ENCODE measurements at regions not wholly inside any gene's neighbourhood (a gene's known extent, or its start where the extent isn't known, plus 50 kb on each side); places are given as distances from the start of the nearest gene placed in this dataset.
"Not testable (repeated sequence)": the region's sequence is repeated elsewhere in the genome, so short reads cannot be mapped to it uniquely, and the experiment has no call there.

DNA sequence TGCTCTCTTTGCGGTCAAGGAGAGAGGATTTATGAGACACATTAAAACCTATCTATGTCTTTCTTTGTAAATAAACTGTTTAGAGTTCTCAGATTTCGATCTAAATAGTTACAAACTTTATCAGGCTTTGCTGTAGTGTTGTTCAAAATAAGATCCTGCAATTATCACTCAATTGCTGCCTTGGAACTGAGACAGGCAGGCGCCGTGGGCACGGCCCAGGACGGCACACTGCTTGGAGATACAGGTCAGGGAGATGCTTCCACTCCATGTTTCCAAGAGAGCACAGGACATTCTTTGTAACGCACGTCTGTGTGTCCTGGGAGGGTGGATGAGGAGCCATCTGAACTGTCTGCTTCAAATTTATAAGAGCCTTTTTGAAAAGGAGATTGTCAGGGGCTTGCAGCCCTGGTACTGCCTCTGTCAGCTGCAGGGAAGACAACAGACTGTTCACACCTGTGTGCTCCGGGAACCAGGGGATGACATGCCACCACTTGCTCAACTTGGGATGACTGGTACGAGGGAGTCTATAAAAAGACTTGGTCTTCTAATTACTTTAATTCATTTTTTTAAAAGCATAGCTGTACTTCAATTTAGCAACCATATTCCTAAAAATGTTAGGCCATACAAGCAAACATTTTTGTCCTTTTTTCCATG, 472.9 kb upstream of the RUNX1 start:
- FAIRE-seq, result no peak
- no peak for DNase-seq (ENCODE audit: extremely low spot score, insufficient read length, low read depth)

DNA sequence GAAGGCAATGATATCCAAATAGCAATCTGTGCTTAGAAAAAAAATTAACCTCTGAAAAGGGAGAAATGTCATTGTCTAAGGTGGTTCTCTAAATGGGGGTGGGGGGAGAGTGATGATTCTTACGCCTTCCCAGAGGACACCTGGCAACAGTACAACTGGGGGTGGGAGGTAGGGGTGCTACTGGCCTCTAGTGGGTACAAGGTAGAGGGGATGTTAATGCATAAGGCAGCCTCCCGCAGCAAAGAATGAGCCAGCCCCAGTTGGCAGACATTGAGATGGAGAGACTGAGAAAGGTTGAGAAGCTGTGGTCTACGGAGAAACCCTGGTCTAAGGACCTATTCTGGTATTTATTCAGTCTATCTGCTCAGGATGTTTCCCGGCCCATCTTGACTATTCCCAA, 472.2 kb upstream of the RUNX1 start:
- no peak for FAIRE-seq
- no peak for DNase-seq (ENCODE audit: extremely low spot score, insufficient read length, low read depth)

DNA sequence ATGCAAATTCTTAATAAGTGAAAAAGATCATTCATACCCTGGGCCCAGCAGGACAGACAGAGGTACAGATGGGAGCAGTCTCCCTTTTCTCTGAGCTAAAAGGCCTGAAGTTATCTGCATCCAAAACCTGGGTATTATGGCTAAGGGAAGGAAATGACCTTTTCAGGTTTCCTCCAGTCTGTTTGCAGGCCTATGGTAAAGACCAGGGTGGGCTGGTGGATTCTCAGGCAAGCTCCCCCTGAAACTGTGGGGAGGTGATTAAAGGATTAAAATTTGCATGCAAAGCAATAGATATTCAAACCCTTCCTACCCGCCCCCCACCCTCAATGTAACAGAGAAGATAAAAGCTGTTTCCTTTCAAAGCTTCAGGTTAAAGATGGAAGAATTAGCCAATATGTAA, 471.8 kb upstream of the RUNX1 start:
- no peak for DNase-seq (ENCODE audit: extremely low spot score, insufficient read length, low read depth)
- no peak for FAIRE-seq

DNA sequence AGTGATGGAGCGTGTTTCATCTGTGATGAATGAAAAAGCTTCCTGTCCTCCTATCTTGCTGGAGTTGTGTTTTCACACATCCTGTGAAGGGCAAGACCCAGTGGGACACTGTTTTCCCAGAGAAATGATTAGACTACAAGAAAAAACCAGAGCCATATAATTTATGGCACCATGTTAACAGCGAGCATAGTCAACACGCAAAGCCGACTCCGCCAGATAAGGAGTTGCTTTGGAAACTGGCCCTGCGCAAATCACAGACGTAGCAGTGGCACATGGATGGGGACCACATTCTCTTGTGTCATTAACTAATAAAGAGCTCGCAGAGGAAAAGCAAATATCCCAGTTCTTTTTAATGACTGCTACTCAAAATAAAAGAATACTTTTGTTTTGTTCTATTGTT, 471.2 kb upstream of the RUNX1 start:
- no peak for DNase-seq (ENCODE audit: extremely low spot score, insufficient read length, low read depth)

DNA sequence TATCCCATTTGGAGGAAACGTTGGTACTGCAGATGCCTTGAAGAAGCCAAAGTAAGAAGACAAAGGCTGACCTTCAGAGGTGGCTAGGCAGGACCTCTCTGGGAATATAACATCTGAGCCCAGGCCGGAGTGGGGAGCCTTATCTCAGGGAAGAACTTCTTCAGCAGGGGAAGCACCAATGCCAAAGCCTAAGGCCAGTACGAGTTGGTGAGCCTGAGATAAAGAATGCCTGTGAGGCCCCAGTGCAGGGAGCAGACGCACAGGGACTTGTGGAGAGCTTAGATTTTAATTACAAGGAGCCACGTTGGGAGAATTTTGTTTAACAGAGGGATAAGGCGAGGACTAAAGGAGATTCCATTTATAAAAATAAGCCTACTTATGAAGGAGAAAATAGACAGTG, 468.8 kb upstream of the RUNX1 start:
- FAIRE-seq, result no peak
- no peak for DNase-seq (ENCODE audit: extremely low spot score, insufficient read length, low read depth)

More for the DNA sequence above, 471.2 kb upstream of the RUNX1 start:
- no peak for FAIRE-seq

DNA sequence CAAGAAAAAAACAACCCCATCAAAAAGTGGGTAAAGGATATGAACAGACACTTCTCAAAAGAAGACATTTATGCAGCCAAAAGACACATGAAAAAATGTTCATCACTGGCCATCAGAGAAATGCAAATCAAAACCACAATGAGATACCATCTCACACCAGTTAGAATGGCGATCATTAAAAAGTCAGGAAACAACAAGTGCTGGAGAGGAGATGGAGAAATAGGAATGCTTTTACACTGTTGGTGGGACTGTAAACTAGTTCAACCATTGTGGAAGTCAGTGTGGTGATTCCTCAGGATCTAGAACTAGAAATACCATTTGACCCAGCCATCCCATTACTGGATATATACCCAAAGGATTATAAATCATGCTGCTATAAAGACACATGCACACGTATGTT, 467.2 kb upstream of the RUNX1 start:
- DNase-seq (ENCODE audit: extremely low spot score, insufficient read length, low read depth); FAIRE-seq: not testable (repeated sequence)

DNA sequence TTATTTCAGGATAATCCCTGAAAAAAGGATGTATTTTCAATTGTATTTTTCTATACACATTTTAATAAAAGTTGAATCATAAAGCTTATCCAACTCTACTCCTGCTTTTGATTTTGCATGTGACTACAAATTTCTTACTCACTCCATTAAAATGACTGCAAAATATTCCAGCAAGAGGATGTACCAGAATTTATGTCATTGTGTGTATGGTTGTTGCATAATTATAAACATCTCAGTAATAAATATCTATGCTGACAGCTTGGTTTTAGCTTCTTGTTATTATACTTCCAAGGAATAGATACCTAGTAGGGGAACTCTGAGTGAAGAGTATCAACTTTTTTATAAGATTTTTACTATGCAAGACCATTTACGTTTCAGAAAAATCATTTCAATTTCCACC, 463.2 kb upstream of the RUNX1 start:
- no peak for DNase-seq (ENCODE audit: extremely low spot score, insufficient read length, low read depth)
- no peak for FAIRE-seq

DNA sequence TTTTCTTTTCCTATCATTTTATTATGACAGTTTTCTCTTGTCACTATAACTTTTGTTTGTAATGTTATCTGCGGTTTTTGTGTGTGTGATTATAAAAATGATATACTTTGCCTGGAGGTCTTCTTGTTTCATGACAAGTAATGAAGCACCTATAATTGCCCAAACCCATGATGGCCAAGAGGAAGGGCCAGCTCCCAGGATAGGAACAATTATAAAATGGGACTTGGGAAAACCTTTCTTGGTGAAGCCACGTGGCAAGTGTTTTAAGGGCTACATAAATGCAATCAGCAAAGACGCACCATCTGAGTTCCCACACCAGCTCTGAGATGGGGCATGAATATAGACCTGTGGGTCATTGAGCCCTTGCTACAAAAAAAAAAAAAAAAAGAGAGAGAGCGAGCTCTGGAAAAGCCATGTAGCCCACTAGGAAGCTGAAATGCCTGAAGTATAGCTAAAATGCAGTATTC, 462.6 kb upstream of the RUNX1 start:
- DNase-seq (ENCODE audit: extremely low spot score, insufficient read length, low read depth) (no peak), FAIRE-seq (no peak)

DNA sequence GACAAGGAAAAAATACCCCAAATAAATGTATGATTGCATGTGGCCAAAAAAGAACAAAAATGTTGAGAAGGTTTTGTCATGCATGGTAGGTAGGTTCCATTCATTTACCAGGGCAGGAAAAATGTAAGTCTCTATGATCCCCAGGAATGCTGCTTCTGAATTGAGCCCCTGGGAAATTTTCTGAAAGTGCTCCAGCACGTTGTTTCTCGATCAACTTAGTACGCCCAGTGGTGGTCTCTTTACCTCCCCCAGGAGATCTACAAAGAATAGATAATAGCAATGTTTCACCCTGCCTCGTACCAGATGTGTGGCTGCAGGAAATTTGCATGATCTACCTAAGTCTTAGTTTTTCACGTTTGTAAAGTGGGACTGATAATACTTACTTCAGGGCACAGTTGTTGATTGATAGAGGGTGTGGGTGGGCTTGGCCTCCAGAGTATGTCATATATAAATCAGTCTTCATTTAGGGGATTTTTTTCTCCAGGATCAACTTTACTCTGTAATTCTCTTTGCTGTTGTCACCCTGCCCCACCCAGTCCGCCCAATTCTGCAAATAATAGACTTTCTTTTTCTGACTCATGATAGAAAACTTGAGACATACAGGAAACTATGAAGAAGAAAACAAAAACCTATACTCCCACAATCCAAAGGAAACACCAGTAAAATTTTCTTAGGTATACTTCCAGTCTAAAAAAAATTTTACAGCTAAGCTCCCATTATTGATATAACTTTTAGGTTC, 462.0 kb upstream of the RUNX1 start:
- no peak for DNase-seq (ENCODE audit: extremely low spot score, insufficient read length, low read depth)
- FAIRE-seq, result no peak

DNA sequence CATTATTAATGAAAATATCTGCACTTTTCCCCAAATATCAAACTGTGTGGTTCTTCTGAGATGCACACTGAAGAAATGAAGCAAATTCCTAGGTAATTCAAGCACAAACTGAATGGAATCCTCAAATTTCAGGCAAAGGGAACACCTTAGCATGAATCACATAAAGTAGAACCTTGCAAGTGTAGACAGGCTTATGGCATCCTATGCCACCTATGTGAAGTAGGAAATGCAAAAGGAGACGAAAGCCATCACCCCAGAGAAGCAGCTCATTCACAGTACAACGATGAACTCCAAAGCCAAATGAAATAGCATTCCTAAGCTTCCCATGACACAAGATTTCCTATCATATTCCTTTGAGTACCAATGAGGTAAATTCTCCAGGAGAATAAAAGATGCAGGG, 461.2 kb upstream of the RUNX1 start:
- no peak for FAIRE-seq
- DNase-seq (ENCODE audit: extremely low spot score, insufficient read length, low read depth), result no peak

DNA sequence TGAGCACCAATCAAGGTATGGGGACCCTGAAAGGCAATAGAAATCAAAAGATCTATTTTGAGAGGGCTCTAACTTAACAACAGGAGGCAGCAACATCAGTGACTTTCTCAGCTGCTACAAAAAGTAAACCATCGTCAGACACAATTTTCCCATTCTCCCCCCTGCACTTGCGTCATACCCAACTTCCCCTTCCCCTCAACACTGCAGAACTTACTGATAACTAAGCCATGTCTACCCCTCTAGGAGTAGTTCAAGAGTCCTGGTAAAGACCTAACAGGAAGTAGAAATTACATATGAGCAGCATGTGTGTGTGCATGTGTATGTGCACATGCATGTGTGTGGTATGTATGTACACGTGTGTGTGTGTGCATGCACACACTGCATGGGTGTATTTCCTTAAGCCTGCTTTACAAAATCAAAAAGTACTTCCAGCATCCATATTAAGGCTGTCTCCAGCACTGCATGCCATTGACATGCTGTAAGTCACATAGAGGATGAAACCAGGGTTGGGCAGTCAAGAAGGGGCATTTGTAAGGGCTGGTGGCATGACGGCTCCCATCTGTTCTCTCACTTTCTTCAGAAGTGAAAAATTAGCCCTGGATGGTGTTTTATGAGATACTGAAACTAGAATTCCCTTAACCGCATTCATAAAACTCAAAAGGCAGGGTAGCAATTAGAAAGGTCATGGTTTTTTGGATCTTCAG, 460.1 kb upstream of the RUNX1 start:
- no peak for DNase-seq (ENCODE audit: extremely low spot score, insufficient read length, low read depth)
- FAIRE-seq, result no peak

DNA sequence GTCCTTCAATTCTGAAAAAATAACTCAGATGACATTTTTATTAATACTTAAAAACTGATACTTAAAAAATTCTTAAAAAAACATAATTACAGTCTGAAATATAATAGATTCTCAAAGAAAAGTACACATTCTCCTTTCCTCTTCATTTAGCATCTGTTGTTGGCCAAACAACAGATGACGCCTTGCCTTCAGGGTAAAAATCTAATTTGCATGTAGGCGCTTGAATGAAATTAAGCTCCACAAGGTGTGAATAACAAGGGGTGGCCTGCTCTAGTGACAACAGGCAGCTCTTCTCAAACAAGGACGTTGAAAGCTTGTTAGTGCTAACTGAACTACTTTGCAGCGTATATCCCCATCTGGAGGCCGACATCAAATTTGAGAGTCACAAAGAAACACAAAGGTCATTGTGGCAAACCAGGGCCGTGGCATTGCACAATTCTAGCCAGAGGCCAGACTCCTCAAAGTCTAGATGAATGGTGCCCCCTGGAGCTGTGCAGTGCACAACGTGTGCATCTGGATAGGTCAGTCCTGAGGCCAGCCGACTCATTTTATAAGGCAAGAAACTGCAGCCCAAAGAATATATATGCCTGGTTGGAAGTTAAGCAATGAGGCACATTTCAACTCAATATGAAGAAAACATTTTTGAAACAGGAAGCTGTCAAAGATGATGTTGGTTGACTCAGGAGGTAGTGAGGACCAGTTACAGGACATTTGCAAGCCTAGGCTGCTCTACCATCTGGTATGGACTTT, 459.2 kb upstream of the RUNX1 start:
- no peak for DNase-seq (ENCODE audit: extremely low spot score, insufficient read length, low read depth)
- FAIRE-seq, result no peak

DNA sequence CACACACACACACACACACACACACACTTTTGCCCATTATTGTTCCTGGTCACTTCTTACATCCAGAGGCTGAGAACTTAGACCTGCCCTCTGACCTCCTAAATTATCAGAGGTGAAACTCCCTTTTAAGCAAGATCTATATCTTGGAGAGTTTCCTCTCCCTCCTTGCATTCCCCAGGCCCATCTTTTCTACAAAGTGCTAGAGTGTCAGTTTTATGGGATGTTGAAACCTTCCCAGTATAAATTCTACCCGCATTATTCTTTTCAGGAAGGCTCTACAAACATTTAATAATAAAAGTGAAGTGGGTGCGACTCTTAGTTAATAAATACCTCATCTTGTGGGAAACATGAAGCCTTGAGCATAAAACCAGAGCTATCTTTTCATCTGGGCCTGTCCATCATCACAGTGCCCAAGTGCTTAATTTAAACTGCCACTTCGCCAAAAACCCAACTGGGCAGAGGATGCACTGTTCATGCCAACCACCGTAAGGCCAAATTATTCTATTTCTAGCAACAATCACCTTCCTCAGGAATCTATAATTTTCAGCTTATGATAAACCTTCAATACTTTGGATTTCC, 458.2 kb upstream of the RUNX1 start:
- FAIRE-seq, result no peak
- DNase-seq (ENCODE audit: extremely low spot score, insufficient read length, low read depth), result no peak

DNA sequence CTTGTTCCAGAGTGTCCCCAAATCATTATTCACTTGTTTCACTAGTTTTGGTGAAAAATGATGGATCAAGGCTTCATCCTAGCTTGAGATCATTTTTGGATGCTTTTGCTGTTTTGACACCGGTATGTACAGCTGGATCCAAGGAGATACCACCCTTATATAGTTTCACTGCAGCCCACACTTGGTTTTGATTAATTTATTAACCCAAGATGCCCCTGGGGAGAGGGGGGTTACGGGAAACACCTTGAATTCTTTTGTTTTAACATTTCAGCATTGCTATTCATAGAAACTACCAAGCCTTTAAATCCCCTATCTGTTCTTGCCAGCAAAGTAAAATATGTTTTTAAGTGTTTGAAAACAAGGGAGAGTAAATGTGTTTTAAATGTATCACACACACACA, 457.7 kb upstream of the RUNX1 start:
- no peak for FAIRE-seq
- no peak for DNase-seq (ENCODE audit: extremely low spot score, insufficient read length, low read depth)

DNA sequence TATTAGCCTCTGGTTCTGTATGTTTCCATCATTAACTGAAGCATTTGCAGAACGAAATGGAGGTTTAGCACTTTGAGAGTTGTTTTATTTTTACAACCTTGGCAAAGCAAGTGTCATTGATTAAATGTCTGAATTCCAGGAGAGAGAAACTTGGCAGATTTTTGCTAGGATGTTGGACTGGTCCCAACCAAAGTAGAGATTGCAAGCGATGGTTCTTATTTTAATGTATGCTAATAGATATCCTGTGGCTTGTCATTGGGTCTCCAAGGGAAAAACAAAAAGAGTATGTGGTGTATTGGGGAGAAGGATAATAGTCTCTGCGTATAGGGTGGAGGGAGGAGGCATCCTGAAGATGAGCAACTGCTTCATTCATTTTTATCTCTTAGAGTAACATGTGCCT, 457.2 kb upstream of the RUNX1 start:
- no peak for FAIRE-seq
- no peak for DNase-seq (ENCODE audit: extremely low spot score, insufficient read length, low read depth)

DNA sequence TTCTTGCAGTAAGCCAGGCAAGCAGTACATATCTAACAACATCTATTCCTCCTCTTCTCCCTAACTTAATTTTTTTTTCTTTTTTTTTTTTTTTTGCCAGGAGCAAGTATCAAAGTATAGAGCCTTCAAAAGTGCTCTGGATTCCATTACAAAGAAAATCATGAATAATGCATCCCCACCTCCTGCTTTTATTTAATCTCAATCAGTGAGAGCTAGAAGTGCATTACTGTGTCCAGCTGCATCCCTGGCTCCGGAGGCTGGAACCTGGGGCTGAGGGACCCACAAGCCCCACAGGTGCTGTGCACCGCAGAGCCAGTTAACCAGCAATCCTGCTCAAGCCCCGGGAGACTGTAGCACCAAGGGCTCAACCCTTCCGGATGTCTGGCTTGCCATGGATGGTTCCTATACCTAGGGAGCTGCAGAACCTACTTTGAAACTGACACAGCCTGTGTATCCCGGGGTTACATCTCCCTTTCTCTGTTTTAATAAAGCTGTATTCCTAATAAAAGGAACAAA, 455.9 kb upstream of the RUNX1 start:
- FAIRE-seq (no peak), DNase-seq (ENCODE audit: extremely low spot score, insufficient read length, low read depth) (no peak)

DNA sequence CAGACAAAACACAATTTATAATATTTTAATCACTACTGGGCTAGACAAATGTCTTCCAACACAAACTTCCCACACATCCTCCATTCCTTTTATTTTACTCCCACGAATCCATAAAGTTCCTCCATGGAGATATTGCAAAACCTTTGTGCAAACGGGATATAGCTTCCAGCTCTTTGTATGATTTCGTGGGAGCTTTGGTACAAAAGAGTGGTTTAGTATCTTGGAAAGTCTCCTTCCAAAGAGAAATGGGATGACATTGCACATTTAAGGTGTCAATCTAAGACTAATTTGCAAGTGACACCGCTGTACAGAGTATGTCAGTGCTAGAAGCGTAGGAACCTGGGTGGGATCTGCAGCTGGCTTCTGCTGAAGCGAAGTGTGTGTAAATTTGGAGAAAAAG, 455.2 kb upstream of the RUNX1 start:
- DNase-seq (ENCODE audit: extremely low spot score, insufficient read length, low read depth), result no peak
- FAIRE-seq, result no peak

DNA sequence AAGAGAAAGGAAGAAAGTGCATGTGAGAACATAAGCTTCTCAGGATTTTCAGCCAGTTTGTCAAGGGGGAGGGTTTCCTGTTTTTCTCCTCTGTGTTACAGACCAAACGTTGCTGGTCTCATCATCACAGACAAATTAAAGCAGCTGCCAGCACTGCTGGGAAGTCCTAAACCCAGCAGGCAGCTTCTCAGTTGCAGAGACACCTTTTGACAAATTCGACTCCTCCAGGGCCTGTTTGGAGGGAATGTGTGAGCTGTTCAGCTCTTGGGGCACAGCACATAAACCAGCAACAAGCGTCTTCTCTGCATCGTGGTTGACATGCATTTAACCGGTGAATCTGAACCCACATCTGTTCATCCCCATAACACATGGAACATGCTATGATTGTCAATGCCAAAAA, 454.6 kb upstream of the RUNX1 start:
- FAIRE-seq (no peak), DNase-seq (ENCODE audit: extremely low spot score, insufficient read length, low read depth) (no peak)

DNA sequence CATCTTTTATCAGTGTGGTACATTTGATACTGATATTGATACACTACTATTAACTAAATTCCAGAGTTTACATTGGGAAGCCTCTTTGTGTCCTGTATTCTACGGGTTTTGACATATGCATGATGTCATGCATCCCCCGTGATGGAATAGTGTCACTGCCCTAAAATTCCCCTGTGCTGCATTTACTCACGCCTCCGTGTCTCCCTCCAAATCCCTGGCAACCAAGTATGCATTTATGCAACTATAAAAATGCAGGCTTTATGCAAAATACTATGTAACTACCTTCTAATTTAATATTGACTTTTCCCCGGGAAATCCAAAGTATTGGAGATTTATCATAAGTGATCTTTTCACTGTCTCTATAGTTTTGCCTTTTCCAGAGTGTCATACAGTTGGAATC, 453.7 kb upstream of the RUNX1 start:
- DNase-seq (ENCODE audit: extremely low spot score, insufficient read length, low read depth) (no peak), FAIRE-seq (no peak)

DNA sequence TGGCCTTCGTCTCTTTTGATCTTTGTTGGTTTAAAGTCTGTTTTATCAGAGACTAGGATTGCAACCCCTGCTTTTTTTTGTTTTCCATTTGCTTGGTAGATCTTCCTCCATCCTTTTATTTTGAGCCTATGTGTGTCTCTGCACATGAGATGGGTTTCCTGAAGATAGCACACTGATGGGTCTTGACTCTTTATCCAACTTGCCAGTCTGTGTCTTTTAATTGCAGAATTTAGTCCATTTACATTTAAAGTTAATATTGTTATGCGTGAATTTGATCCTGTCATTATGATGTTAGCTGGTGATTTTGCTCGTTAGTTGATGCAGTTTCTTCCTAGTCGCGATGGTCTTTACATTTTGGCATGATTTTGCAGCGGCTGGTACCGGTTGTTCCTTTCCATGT, 448.4 kb upstream of the RUNX1 start:
- FAIRE-seq; DNase-seq (ENCODE audit: extremely low spot score, insufficient read length, low read depth): not testable (repeated sequence)
